ENCODE measurements at regions not wholly inside any gene's neighbourhood (a gene's known extent, or its start where the extent isn't known, plus 50 kb on each side); places are given as distances from the start of the nearest gene placed in this dataset.

GRCh38 chr7:15891151-15891881 is 204.8 kb upstream of the MEOX2 start:
- no peak for TF ChIP-seq CTCF (IDR thresholded peaks at IDR 0.05)
- no peak for TF ChIP-seq POLR2A (IDR thresholded peaks at IDR 0.05)
- TF ChIP-seq EP300 (IDR thresholded peaks at IDR 0.05) = no peak

Data from tibial nerve (tissue), 4 donors.